ENCODE measurements at regions not wholly inside any gene's neighbourhood (a gene's known extent, or its start where the extent isn't known, plus 50 kb on each side); places are given as distances from the start of the nearest gene placed in this dataset.

GRCh38 chr7:94054130-94054529 lies 50.0 kb upstream of the BET1 start:
- no peak overlapping the region for H3K4me3 ChIP-seq
- peaks cover 17% of the 10 kb centered on the region for H3K4me1 ChIP-seq
- no peaks in the 10 kb centered on the region for H3K27me3 ChIP-seq
- no peak overlapping the region for H3K4me2 ChIP-seq
- TF ChIP-seq Cebpa-rat (IDR thresholded peaks at IDR 0.05): no peak
- no peaks in the 10 kb centered on the region for H3K36me3 ChIP-seq
- H4K20me1 ChIP-seq: no peaks in the 10 kb centered on the region
- H3K9ac ChIP-seq: no peak overlapping the region
- H3K27ac ChIP-seq: no peak overlapping the region
- no peaks in the 10 kb centered on the region for H3K9me3 ChIP-seq

- Histone ChIP-seq H3K9me3 (no peaks in the 10 kb centered on the region), H3K9ac (no peak overlapping the region), H3K36me3 (no peaks in the 10 kb centered on the region), H4K20me1 (no peaks in the 10 kb centered on the region), H3K27me3 (no peaks in the 10 kb centered on the region), H3K27ac (no peak overlapping the region), H3K4me3 (no peak overlapping the region), H3K4me1 (peaks cover 10% of the 10 kb centered on the region), H3K4me2 (no peak overlapping the region)
- TF ChIP-seq Cebpa-rat (IDR thresholded peaks at IDR 0.05): no peak
Measured at GRCh38 chr7:94055963-94056362, 51.8 kb upstream of the BET1 start.

GRCh38 chr7:94056796-94057207 lies 52.6 kb upstream of the BET1 start:
- H3K27ac ChIP-seq: no peak overlapping the region
- H3K9me3 ChIP-seq: no peaks in the 10 kb centered on the region
- no peaks in the 10 kb centered on the region for H4K20me1 ChIP-seq
- H3K9ac ChIP-seq: no peak overlapping the region
- no peaks in the 10 kb centered on the region for H3K27me3 ChIP-seq
- no peaks in the 10 kb centered on the region for H3K36me3 ChIP-seq
- H3K4me3 ChIP-seq: no peak overlapping the region
- no peak overlapping the region for H3K4me2 ChIP-seq
- no peak for TF ChIP-seq Cebpa-rat (IDR thresholded peaks at IDR 0.05)
- peaks cover 16% of the 10 kb centered on the region for H3K4me1 ChIP-seq

GRCh38 chr7:94057955-94058354 lies 53.8 kb upstream of the BET1 start:
- no peaks in the 10 kb centered on the region for H3K36me3 ChIP-seq
- no peak overlapping the region for H3K27ac ChIP-seq
- TF ChIP-seq Cebpa-rat (IDR thresholded peaks at IDR 0.05): no peak
- no peak overlapping the region for H3K4me2 ChIP-seq
- peaks cover 16% of the 10 kb centered on the region for H3K4me1 ChIP-seq
- H3K9ac ChIP-seq: no peak overlapping the region
- H3K9me3 ChIP-seq: no peaks in the 10 kb centered on the region
- no peak overlapping the region for H3K4me3 ChIP-seq
- no peaks in the 10 kb centered on the region for H4K20me1 ChIP-seq
- H3K27me3 ChIP-seq: no peaks in the 10 kb centered on the region

- no peaks in the 10 kb centered on the region for H3K27me3 ChIP-seq
- no peak overlapping the region for H3K4me2 ChIP-seq
- H3K27ac ChIP-seq: no peak overlapping the region
- no peak overlapping the region for H3K9ac ChIP-seq
- no peaks in the 10 kb centered on the region for H3K9me3 ChIP-seq
- H3K4me3 ChIP-seq: no peak overlapping the region
- H3K36me3 ChIP-seq: no peaks in the 10 kb centered on the region
- H4K20me1 ChIP-seq: no peaks in the 10 kb centered on the region
- no peak for TF ChIP-seq Cebpa-rat (IDR thresholded peaks at IDR 0.05)
- peaks cover 20% of the 10 kb centered on the region for H3K4me1 ChIP-seq
Measured at GRCh38 chr7:94059746-94060145, 55.6 kb upstream of the BET1 start.

- Histone ChIP-seq H3K36me3 (no peaks in the 10 kb centered on the region), H3K9me3 (no peaks in the 10 kb centered on the region), H3K4me1 (peaks cover 24% of the 10 kb centered on the region), H3K4me3 (no peak overlapping the region), H3K27me3 (no peaks in the 10 kb centered on the region), H3K4me2 (peak overlapping the region; percentile 52), H4K20me1 (no peaks in the 10 kb centered on the region), H3K27ac (no peak overlapping the region), H3K9ac (no peak overlapping the region)
- TF ChIP-seq Cebpa-rat (IDR thresholded peaks at IDR 0.05): no peak
Measured at GRCh38 chr7:94060752-94061151, 56.6 kb upstream of the BET1 start.

GRCh38 chr7:94061326-94061725 lies 57.2 kb upstream of the BET1 start:
- H3K9ac ChIP-seq: no peak overlapping the region
- H3K27ac ChIP-seq: no peak overlapping the region
- no peaks in the 10 kb centered on the region for H3K27me3 ChIP-seq
- no peaks in the 10 kb centered on the region for H4K20me1 ChIP-seq
- H3K4me2 ChIP-seq: no peak overlapping the region
- H3K4me3 ChIP-seq: no peak overlapping the region
- no peaks in the 10 kb centered on the region for H3K36me3 ChIP-seq
- TF ChIP-seq Cebpa-rat (IDR thresholded peaks at IDR 0.05): no peak
- no peaks in the 10 kb centered on the region for H3K9me3 ChIP-seq
- H3K4me1 ChIP-seq: peaks cover 24% of the 10 kb centered on the region

- Histone ChIP-seq H3K9ac (no peak overlapping the region), H3K27ac (no peak overlapping the region), H3K9me3 (no peaks in the 10 kb centered on the region), H3K27me3 (no peaks in the 10 kb centered on the region), H3K4me2 (no peak overlapping the region), H4K20me1 (no peaks in the 10 kb centered on the region), H3K4me3 (no peak overlapping the region), H3K4me1 (peaks cover 20% of the 10 kb centered on the region), H3K36me3 (no peaks in the 10 kb centered on the region)
- TF ChIP-seq Cebpa-rat (IDR thresholded peaks at IDR 0.05): no peak
Measured at GRCh38 chr7:94062372-94062771, 58.2 kb upstream of the BET1 start.

GRCh38 chr7:94064541-94065191 lies 60.5 kb upstream of the BET1 start:
- Histone ChIP-seq H3K36me3 (no peaks in the 10 kb centered on the region), H3K27me3 (no peaks in the 10 kb centered on the region), H3K27ac (no peak overlapping the region), H3K9ac (no peak overlapping the region), H3K4me1 (peaks cover 20% of the 10 kb centered on the region), H3K4me2 (peak overlapping the region; percentile 10; the same call in 1 of the 2 replicates), H3K9me3 (no peaks in the 10 kb centered on the region), H3K4me3 (no peak overlapping the region), H4K20me1 (no peaks in the 10 kb centered on the region)
- TF ChIP-seq Cebpa-rat (IDR thresholded peaks at IDR 0.05): no peak

- Histone ChIP-seq H3K4me1 (peaks cover 9% of the 10 kb centered on the region; the same call in 1 of the 2 replicates), H3K36me3 (no peaks in the 10 kb centered on the region), H3K9me3 (no peaks in the 10 kb centered on the region), H3K9ac (no peak overlapping the region), H3K27ac (no peak overlapping the region), H3K27me3 (no peaks in the 10 kb centered on the region), H4K20me1 (no peaks in the 10 kb centered on the region), H3K4me3 (no peak overlapping the region), H3K4me2 (no peak overlapping the region)
- TF ChIP-seq Cebpa-rat (IDR thresholded peaks at IDR 0.05): no peak
Measured at GRCh38 chr7:94067047-94067446, 62.9 kb upstream of the BET1 start.

- Histone ChIP-seq H3K27me3 (no peaks in the 10 kb centered on the region), H3K4me1 (peaks cover 9% of the 10 kb centered on the region; the same call in 1 of the 2 replicates), H3K4me2 (no peak overlapping the region), H3K36me3 (no peaks in the 10 kb centered on the region), H3K27ac (no peak overlapping the region), H3K9ac (no peak overlapping the region), H3K9me3 (no peaks in the 10 kb centered on the region), H3K4me3 (no peak overlapping the region), H4K20me1 (no peaks in the 10 kb centered on the region)
- no peak for TF ChIP-seq Cebpa-rat (IDR thresholded peaks at IDR 0.05)
Measured at GRCh38 chr7:94067506-94067905, 63.4 kb upstream of the BET1 start.

Data from BLaER1 (cell line).